ENCODE measurements at regions not wholly inside any gene's neighbourhood (a gene's known extent, or its start where the extent isn't known, plus 50 kb on each side); places are given as distances from the start of the nearest gene placed in this dataset.

- no peak for ATAC-seq
- TF ChIP-seq, protein P1, sequence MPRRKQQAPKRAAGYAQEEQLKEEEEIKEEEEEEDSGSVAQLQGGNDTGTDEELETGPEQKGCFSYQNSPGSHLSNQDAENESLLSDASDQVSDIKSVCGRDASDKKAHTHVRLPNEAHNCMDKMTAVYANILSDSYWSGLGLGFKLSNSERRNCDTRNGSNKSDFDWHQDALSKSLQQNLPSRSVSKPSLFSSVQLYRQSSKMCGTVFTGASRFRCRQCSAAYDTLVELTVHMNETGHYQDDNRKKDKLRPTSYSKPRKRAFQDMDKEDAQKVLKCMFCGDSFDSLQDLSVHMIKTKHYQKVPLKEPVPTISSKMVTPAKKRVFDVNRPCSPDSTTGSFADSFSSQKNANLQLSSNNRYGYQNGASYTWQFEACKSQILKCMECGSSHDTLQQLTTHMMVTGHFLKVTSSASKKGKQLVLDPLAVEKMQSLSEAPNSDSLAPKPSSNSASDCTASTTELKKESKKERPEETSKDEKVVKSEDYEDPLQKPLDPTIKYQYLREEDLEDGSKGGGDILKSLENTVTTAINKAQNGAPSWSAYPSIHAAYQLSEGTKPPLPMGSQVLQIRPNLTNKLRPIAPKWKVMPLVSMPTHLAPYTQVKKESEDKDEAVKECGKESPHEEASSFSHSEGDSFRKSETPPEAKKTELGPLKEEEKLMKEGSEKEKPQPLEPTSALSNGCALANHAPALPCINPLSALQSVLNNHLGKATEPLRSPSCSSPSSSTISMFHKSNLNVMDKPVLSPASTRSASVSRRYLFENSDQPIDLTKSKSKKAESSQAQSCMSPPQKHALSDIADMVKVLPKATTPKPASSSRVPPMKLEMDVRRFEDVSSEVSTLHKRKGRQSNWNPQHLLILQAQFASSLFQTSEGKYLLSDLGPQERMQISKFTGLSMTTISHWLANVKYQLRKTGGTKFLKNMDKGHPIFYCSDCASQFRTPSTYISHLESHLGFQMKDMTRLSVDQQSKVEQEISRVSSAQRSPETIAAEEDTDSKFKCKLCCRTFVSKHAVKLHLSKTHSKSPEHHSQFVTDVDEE (CRISPR knock-in tag; IDR thresholded peaks at IDR 0.05): no peak
- TF ChIP-seq CSRNP3 (CRISPR knock-in tag; IDR thresholded peaks at IDR 0.05): no peak
- TF ChIP-seq OSR1 (CRISPR knock-in tag; IDR thresholded peaks at IDR 0.05): no peak
- TF ChIP-seq ISL1 (CRISPR knock-in tag; IDR thresholded peaks at IDR 0.05): no peak
- no peak for TF ChIP-seq ZNF8 (CRISPR knock-in tag; IDR thresholded peaks at IDR 0.05)
- no peak for TF ChIP-seq TCF4 (CRISPR knock-in tag; IDR thresholded peaks at IDR 0.05; ENCODE audit: borderline replicate concordance)
- TF ChIP-seq CSDC2 (CRISPR knock-in tag; IDR thresholded peaks at IDR 0.05): no peak
- no peak for TF ChIP-seq SNAI2 (CRISPR knock-in tag; IDR thresholded peaks at IDR 0.05)
- TF ChIP-seq PPARA (CRISPR knock-in tag; IDR thresholded peaks at IDR 0.05; ENCODE audit: borderline replicate concordance): no peak
- TF ChIP-seq ZNF70 (CRISPR knock-in tag; IDR thresholded peaks at IDR 0.05): no peak
- no peak for TF ChIP-seq BACH2 (CRISPR knock-in tag; IDR thresholded peaks at IDR 0.05; ENCODE audit: borderline replicate concordance)
- no peak for TF ChIP-seq ZC3H10 (CRISPR knock-in tag; IDR thresholded peaks at IDR 0.05)
- TF ChIP-seq POU6F1 (CRISPR knock-in tag; IDR thresholded peaks at IDR 0.05; ENCODE audit: borderline replicate concordance, low read depth): no peak
- TF ChIP-seq ARNTL (CRISPR knock-in tag; IDR thresholded peaks at IDR 0.05; ENCODE audit: borderline replicate concordance, low read depth): no peak
- TF ChIP-seq ESRRG (CRISPR knock-in tag; IDR thresholded peaks at IDR 0.05): no peak
- TF ChIP-seq, protein P2, sequence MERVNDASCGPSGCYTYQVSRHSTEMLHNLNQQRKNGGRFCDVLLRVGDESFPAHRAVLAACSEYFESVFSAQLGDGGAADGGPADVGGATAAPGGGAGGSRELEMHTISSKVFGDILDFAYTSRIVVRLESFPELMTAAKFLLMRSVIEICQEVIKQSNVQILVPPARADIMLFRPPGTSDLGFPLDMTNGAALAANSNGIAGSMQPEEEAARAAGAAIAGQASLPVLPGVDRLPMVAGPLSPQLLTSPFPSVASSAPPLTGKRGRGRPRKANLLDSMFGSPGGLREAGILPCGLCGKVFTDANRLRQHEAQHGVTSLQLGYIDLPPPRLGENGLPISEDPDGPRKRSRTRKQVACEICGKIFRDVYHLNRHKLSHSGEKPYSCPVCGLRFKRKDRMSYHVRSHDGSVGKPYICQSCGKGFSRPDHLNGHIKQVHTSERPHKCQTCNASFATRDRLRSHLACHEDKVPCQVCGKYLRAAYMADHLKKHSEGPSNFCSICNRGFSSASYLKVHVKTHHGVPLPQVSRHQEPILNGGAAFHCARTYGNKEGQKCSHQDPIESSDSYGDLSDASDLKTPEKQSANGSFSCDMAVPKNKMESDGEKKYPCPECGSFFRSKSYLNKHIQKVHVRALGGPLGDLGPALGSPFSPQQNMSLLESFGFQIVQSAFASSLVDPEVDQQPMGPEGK (CRISPR knock-in tag; IDR thresholded peaks at IDR 0.05; ENCODE audit: borderline replicate concordance): no peak
- TF ChIP-seq, protein P3, sequence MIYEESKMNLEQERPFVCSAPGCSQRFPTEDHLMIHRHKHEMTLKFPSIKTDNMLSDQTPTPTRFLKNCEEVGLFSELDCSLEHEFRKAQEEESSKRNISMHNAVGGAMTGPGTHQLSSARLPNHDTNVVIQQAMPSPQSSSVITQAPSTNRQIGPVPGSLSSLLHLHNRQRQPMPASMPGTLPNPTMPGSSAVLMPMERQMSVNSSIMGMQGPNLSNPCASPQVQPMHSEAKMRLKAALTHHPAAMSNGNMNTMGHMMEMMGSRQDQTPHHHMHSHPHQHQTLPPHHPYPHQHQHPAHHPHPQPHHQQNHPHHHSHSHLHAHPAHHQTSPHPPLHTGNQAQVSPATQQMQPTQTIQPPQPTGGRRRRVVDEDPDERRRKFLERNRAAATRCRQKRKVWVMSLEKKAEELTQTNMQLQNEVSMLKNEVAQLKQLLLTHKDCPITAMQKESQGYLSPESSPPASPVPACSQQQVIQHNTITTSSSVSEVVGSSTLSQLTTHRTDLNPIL (CRISPR knock-in tag; IDR thresholded peaks at IDR 0.05; ENCODE audit: low read depth): no peak
- TF ChIP-seq GLIS3 (CRISPR knock-in tag; IDR thresholded peaks at IDR 0.05): no peak
- no peak for TF ChIP-seq ZNF565 (CRISPR knock-in tag; conservative IDR thresholded peaks at IDR 0.05; ENCODE audit: low read depth)
- TF ChIP-seq ZFP3 (CRISPR knock-in tag; IDR thresholded peaks at IDR 0.05): no peak
Observed at GRCh38 chr12:76639646-76640045, 80.1 kb upstream of the OSBPL8 start.

GRCh38 chr12:76641073-76641472 is 81.5 kb upstream of the OSBPL8 start:
- no peak for TF ChIP-seq ZNF8 (CRISPR knock-in tag; IDR thresholded peaks at IDR 0.05)
- no peak for TF ChIP-seq ZFP30 (CRISPR knock-in tag; IDR thresholded peaks at IDR 0.05)
- TF ChIP-seq ZFP3 (CRISPR knock-in tag; IDR thresholded peaks at IDR 0.05): no peak
- no peak for ATAC-seq

DNA sequence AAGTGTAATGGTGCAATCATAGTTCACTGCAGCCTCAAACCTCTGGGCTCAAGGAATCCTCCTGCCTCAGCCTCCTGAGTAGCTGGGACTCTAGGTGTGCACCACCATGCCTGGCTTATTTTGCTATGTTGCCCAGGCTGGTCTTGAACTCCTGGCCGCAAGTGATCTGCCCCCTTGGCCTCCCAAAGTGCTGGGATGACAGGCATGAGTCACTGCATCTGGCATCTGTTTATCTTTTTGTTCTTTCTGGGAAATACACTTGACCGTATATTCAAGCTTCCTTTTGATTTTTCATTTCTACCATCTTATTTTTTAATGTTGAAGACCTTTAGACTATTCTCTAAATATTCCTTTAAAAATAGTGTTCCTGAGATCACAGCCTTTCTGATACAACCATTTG is 82.4 kb upstream of the OSBPL8 start:
- no peak for ATAC-seq
- TF ChIP-seq OSR1 (CRISPR knock-in tag; IDR thresholded peaks at IDR 0.05): no peak
- no peak for TF ChIP-seq ZNF8 (CRISPR knock-in tag; IDR thresholded peaks at IDR 0.05)
- TF ChIP-seq ESRRG (CRISPR knock-in tag; IDR thresholded peaks at IDR 0.05): no peak
- no peak for TF ChIP-seq CSRNP3 (CRISPR knock-in tag; IDR thresholded peaks at IDR 0.05)
- no peak for TF ChIP-seq GLIS3 (CRISPR knock-in tag; IDR thresholded peaks at IDR 0.05)
- TF ChIP-seq ARNTL (CRISPR knock-in tag; IDR thresholded peaks at IDR 0.05; ENCODE audit: borderline replicate concordance, low read depth): no peak
- TF ChIP-seq, protein P3 (CRISPR knock-in tag; IDR thresholded peaks at IDR 0.05; ENCODE audit: low read depth): no peak
- no peak for TF ChIP-seq RARB (CRISPR knock-in tag; IDR thresholded peaks at IDR 0.05)
- no peak for TF ChIP-seq ZFP30 (CRISPR knock-in tag; IDR thresholded peaks at IDR 0.05)
